Kidney capillary endothelial cell (primary cell): ENCODE measurements at regions not wholly inside any gene's neighbourhood (a gene's known extent, or its start where the extent isn't known, plus 50 kb on each side); places are given as distances from the start of the nearest gene placed in this dataset.
"Not testable (repeated sequence)": the region's sequence is repeated elsewhere in the genome, so short reads cannot be mapped to it uniquely, and the experiment has no call there.

Source experiments
- DNase-seq: peaks from one replicate; pipeline ENCODE4 v3.0.0-alpha.2; 2018; ENCODE audit warnings: low spot score

- DNase-seq = no peak
These were observed 1282.6 kb downstream of the NCAM2 start for GRCh38 chr21:22280851-22281250.

- DNase-seq = no peak
These were observed 1290.8 kb downstream of the NCAM2 start for GRCh38 chr21:22288885-22289499.

GRCh38 chr21:22292144-22292543 lies 1293.9 kb downstream of the NCAM2 start:
- no peak for DNase-seq

- no peak for DNase-seq
These were observed 1299.4 kb downstream of the NCAM2 start for GRCh38 chr21:22297575-22297974.

GRCh38 chr21:22311741-22312462 lies 1313.7 kb downstream of the NCAM2 start:
- DNase-seq = no peak

- DNase-seq = no peak
These were observed 1316.8 kb downstream of the NCAM2 start for GRCh38 chr21:22314963-22315362.

GRCh38 chr21:22319435-22319834 lies 1321.2 kb downstream of the NCAM2 start:
- no peak for DNase-seq

- no peak for DNase-seq
These were observed 1344.7 kb downstream of the NCAM2 start for GRCh38 chr21:22342889-22343288.

GRCh38 chr21:22343303-22343702 lies 1345.1 kb downstream of the NCAM2 start:
- DNase-seq = no peak

GRCh38 chr21:22343721-22344120 lies 1345.5 kb downstream of the NCAM2 start:
- DNase-seq = no peak

- no peak for DNase-seq
These were observed 1347.4 kb downstream of the NCAM2 start for GRCh38 chr21:22345624-22346023.

GRCh38 chr21:22346576-22346975 lies 1348.4 kb downstream of the NCAM2 start:
- DNase-seq = no peak

- DNase-seq = no peak
These were observed 1352.9 kb downstream of the NCAM2 start for GRCh38 chr21:22351076-22351475.

GRCh38 chr21:22352088-22352487 lies 1353.9 kb downstream of the NCAM2 start:
- no peak for DNase-seq

GRCh38 chr21:22355949-22356348 lies 1357.7 kb downstream of the NCAM2 start:
- no peak for DNase-seq

GRCh38 chr21:22356663-22357062 lies 1358.5 kb downstream of the NCAM2 start:
- no peak for DNase-seq

- DNase-seq = not testable (repeated sequence)
These were observed 1361.4 kb downstream of the NCAM2 start for GRCh38 chr21:22359599-22359998.

GRCh38 chr21:22363504-22363903 lies 1365.3 kb downstream of the NCAM2 start:
- DNase-seq = no peak

GRCh38 chr21:22364163-22364562 lies 1366.0 kb downstream of the NCAM2 start:
- DNase-seq = no peak

GRCh38 chr21:22374218-22374969 lies 1376.2 kb downstream of the NCAM2 start:
- no peak for DNase-seq

- not testable (repeated sequence) for DNase-seq
These were observed 1379.6 kb downstream of the NCAM2 start for GRCh38 chr21:22377795-22378194.

- no peak for DNase-seq
These were observed 1395.1 kb downstream of the NCAM2 start for GRCh38 chr21:22393324-22393723.

- no peak for DNase-seq
These were observed 1397.8 kb downstream of the NCAM2 start for GRCh38 chr21:22395965-22396364.
